ENCODE measurements at regions not wholly inside any gene's neighbourhood (a gene's known extent, or its start where the extent isn't known, plus 50 kb on each side); places are given as distances from the start of the nearest gene placed in this dataset.
"Not testable (repeated sequence)": the region's sequence is repeated elsewhere in the genome, so short reads cannot be mapped to it uniquely, and the experiment has no call there.

DNA sequence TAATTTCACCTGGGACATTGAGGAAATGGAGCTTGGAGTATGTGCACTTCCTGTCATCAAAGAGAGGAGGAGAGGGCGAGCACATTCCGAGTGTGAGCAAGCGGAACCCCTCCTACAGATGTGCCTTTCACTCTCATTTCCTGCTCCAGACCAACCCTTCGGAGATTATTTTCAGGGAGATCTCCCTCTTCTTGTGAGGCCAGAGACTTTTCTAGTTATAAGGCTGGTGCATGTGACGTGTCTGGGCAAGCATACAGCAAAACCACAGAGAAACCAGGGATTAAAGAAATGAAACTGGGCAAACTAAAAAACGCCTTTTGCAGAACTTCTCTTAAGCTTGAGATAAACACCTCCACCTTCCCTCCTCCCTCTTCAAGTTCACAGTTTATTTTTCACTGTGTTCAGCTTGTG, 409.2 kb upstream of the TCF4 start:
- DNase-seq (ENCODE audit: missing footprints): no peak
- no peak for ATAC-seq
- intact Hi-C loops (cut with DNase I): loop anchor here (10.0 kb wide), 2 partner anchors 202 to 582 kb away; no protein-coding TSS in a partner anchor

DNA sequence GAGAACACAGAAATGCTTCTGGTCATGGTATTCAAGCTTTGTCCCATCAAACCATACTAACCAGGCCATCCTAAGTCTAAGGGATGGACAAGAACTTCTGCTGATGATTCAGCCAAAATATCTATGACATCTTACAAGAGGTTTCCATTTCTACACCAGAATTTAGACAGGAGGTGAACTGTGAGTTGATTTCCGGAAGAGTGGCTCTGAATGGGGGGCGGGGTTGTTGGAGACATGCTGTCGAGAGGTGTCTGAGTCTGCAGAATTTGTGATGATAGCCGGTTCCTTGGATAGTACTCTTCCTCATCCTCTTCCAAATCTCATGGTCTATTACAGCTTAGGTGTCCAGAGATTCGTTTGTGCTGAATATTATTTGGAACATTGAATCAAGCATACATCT, 408.7 kb upstream of the TCF4 start:
- DNase-seq (ENCODE audit: missing footprints) (no peak), ATAC-seq (no peak)
- intact Hi-C loops (cut with DNase I): loop anchor here (10.0 kb wide), 2 partner anchors 202 to 582 kb away; no protein-coding TSS in a partner anchor

- ATAC-seq: no peak
- no peak for DNase-seq (ENCODE audit: missing footprints)
- intact Hi-C loops (cut with DNase I): loop anchor here (10.0 kb wide), 2 partner anchors 195 to 575 kb away; no protein-coding TSS in a partner anchor
Observed at GRCh38 chr18:55990186-55990585, 402.2 kb upstream of the TCF4 start.

GRCh38 chr18:55988537-55988936, 400.5 kb upstream of the TCF4 start:
- peak; percentile 69 for ATAC-seq
- DNase-seq (ENCODE audit: missing footprints): no peak
- intact Hi-C loops (cut with DNase I): loop anchor here (5.0 to 10.0 kb wide), 2 partner anchors 94 to 206 kb away; no protein-coding TSS in a partner anchor

DNA sequence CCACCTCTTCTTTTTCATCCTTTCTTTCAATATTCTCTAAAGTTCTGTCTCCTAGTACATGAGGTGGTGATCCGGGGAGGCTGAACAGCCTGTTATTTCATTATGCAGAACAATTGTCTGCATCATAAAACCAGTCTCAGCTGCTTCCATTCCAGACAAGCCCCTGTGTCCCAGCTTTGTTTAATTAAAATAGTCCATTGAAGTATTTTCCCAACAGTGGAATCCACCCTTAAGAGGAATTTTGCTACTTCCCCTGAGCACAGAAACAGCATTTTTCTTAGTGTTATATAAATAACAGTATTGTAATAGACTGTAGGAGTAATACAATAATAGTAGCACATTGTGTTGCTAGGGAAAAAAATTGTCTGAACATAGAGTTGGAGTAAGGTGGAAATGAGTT, 395.4 kb upstream of the TCF4 start:
- ATAC-seq (no peak), DNase-seq (ENCODE audit: missing footprints) (no peak)
- intact Hi-C loops (cut with DNase I): loop anchor here (10.0 kb wide), 1 partner anchor 211 kb away; no protein-coding TSS in a partner anchor

DNA sequence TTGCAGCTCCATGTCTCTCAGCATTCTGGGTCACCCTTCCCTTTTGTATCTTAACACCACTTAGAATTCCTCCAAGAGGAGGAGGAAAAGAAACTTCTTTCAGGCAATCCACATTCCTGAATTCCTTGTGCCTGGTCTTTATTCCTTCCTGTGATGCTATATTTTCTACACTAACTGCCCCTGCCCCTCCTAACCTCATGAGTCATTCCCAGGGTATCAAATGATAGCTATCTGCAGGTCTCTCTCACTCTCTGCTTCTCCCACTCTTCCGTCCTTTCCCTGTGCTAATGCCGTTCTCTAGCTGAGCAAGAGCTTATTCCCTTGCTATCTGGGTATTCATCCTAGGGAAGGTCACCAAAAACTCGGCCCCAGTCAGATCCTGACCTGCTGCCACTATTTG, 395.0 kb upstream of the TCF4 start:
- no peak for ATAC-seq
- DNase-seq (ENCODE audit: missing footprints): no peak
- intact Hi-C loops (cut with DNase I): loop anchor here (10.0 kb wide), 1 partner anchor 212 kb away; no protein-coding TSS in a partner anchor

DNA sequence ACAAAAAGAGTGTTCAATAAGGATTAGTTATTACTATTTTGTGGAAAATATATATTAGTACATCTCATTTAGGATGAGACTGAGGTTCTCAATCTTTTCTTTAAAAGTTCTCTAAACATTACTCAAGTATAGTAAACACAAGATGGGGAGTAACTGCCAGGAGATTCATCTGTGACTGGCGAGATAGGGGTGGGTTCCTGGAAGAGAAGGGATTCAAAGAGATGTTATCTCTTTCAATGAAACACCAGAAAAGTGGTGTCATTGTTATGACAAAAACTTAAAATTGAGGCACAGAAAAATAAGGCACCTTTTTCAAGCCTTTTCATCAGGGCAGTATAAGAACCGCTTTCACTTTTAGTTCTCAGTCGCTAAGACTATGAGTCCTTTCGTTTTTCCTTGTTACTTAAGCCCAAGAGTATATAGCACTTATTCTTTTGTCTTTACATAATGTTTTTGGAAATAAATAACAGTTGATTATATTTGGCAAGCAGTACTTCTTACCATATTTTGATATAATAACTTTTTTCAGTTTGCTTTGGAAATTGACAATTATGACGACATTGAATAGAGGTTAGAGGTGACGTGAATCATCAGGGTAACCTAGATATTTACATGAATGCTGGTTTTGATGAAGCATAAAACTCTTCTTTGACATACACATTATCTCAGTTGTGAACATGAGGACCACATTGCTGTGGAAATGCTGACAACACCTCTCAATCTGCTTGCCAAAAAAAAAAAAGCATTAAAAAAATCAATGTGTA, 393.9 kb upstream of the TCF4 start:
- ATAC-seq (no peak), DNase-seq (ENCODE audit: missing footprints) (no peak)
- intact Hi-C loops (cut with DNase I): loop anchor here (10.0 kb wide), 1 partner anchor 213 kb away; no protein-coding TSS in a partner anchor

DNA sequence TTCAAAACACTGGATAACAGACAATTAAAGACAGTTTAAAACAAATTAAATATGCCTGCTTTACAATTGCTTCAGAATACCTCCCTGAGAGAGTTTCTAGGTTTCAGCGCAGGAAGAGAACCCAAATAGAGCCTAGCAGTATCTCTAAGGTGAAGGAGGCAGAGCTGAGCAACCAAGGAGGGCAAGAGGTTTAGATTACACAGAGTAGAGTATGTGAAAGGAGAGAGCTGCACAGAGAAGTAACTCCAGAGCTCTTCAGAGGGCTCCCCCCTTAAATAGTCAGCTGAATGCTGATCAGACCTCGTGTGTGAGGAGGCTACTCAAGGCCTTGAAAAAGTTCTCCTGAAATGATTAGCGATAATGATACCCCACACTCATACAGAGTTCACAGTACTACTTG, 386.5 kb upstream of the TCF4 start:
- intact Hi-C loops (cut with DNase I): no loop called here
- DNase-seq (ENCODE audit: missing footprints) (no peak), ATAC-seq (no peak)

- ATAC-seq: no peak
- DNase-seq (ENCODE audit: missing footprints): no peak
- intact Hi-C loops (cut with DNase I): no loop called here
Observed at GRCh38 chr18:55968550-55968949, 380.6 kb upstream of the TCF4 start.

GRCh38 chr18:55967019-55967418, 379.0 kb upstream of the TCF4 start:
- no peak for ATAC-seq
- no peak for DNase-seq (ENCODE audit: missing footprints)
- intact Hi-C loops (cut with DNase I): no loop called here

- intact Hi-C loops (cut with DNase I): no loop called here
- DNase-seq (ENCODE audit: missing footprints) (no peak), ATAC-seq (no peak)
Observed at GRCh38 chr18:55964171-55964570, 376.2 kb upstream of the TCF4 start.

- no peak for DNase-seq (ENCODE audit: missing footprints)
- intact Hi-C loops (cut with DNase I): no loop called here
- ATAC-seq: no peak
Observed at GRCh38 chr18:55953326-55953725, 365.3 kb upstream of the TCF4 start.

- ATAC-seq; DNase-seq (ENCODE audit: missing footprints); intact Hi-C loops (cut with DNase I): not testable (repeated sequence)
Observed at GRCh38 chr18:55951738-55952137, 363.7 kb upstream of the TCF4 start.

GRCh38 chr18:55950379-55951166, 362.6 kb upstream of the TCF4 start:
- intact Hi-C loops (cut with DNase I): no loop called here
- ATAC-seq (no peak), DNase-seq (ENCODE audit: missing footprints) (no peak)

DNA sequence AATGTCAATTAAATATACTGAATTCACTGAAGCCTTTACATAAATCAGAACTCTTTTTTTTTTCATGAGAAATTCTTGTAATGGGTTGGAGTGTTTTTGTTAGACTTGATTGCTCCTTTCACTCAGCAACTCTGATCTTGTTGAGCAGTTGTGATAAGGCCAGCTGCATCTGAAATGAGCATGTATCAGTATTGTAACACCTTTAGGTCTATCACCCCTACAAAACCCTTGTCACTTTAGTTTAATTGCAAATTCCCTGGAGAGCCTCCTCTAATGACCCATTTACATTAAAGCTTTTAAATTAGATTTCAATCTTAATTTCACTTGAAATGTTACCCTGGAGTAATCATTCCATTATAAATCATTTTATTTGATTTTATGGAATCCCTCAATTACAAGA, 346.8 kb upstream of the TCF4 start:
- ATAC-seq: no peak
- no peak for DNase-seq (ENCODE audit: missing footprints)
- intact Hi-C loops (cut with DNase I): no loop called here

DNA sequence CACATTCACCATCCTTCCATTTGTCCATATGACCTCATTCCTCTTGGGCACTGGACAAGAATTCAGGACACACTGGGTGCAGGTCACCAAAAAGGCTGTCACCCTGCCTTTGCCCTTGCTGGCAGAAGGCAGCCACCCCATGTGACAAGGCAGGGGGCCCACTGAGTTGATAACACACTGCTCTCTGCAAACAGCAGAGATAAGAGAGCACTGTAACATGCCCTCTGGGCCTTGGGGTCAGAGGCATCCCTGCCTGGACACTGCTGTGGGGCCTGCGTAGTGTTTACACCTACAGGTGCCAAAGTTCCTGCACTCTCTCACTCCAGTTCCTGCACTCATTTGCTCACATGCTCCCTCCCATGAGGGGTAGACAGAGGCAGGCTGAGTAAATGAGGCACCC, 344.7 kb upstream of the TCF4 start:
- no peak for ATAC-seq
- no peak for DNase-seq (ENCODE audit: missing footprints)
- intact Hi-C loops (cut with DNase I): no loop called here

- intact Hi-C loops (cut with DNase I): no loop called here
- DNase-seq (ENCODE audit: missing footprints) (no peak), ATAC-seq (no peak)
Observed at GRCh38 chr18:55927831-55928230, 339.8 kb upstream of the TCF4 start.

DNA sequence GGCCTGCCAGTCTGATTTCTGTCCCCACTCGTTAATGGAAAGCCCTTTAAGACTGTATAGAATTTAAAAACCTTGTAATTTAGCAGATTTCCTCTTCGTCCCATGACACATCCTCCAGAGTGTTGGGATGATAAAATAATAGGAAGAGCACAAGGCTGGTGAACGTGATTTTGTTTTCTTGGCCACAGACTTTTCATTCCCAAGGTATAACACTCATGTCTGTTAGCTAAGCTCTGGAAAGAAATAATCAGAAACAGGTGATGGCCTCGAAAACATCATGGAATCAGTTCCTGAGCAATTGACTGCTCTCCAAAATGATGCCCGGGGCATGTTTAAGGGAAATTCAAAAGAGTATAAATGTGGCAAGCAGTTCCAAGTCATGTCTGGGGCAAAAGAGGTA, 337.8 kb upstream of the TCF4 start:
- intact Hi-C loops (cut with DNase I): no loop called here
- ATAC-seq (no peak), DNase-seq (ENCODE audit: missing footprints) (no peak)

DNA sequence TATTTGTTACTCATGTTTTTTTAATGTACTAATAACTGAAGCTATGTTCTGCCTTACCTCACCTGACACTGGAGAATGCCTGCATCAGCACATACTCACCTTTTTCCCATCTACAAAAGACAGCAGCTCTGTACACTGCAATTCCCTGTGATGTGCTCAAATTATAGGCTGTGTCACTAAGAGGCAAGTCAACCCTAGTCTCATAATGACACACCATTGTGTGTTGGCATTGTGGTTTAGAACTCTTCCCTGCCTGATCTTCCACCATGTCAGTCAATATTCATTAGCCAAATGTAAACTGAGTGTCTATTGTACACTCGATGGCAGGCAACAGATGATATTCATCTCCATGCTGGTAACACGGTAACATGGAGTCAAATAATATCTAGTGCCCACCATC, 332.1 kb upstream of the TCF4 start:
- no peak for ATAC-seq
- no peak for DNase-seq (ENCODE audit: missing footprints)
- intact Hi-C loops (cut with DNase I): no loop called here

DNA sequence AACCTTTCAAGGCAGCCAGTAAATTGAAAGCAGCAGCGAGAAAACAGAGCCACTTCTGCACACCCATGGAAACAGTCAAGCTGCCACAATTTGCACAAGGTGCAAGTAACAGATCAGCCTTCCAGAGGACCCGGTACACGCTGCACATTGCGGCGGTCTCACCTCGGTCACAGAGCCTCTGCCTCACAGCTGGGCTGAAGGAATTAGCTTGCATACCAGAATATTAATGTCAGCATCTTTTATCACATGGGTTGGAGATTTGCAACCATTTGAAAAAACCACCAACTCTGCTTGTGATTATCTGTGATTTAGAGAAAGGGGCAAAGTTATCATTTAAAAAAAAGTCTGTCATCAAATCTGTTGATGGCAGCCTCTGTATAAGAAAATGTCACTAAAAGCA, 330.5 kb upstream of the TCF4 start:
- DNase-seq (ENCODE audit: missing footprints): no peak
- intact Hi-C loops (cut with DNase I): no loop called here
- no peak for ATAC-seq
